H1 (cell line): ENCODE measurements at regions not wholly inside any gene's neighbourhood (a gene's known extent, or its start where the extent isn't known, plus 50 kb on each side); places are given as distances from the start of the nearest gene placed in this dataset.
A peak's percentile ranks its signal among the peaks of the same experiment; 100 is the strongest.

Source experiments
- CTCF ChIA-PET: fragments of 300-600 bp; sonication (Branson Sonifier 250); formaldehyde crosslinking; loops from one replicate; lab custom pipeline; 2021; ENCODE audit not compliant: partially characterized antibody; lab: Charles Lee
- POLR2A ChIA-PET: fragments of 300-600 bp; sonication (Branson Sonifier 250); formaldehyde crosslinking; loops from one replicate; lab custom pipeline; 2021; ENCODE audit warnings: inconsistent platforms; ENCODE audit not compliant: partially characterized antibody; lab: Charles Lee
- DNase-seq, 2 experiments: peaks; one replicate each; pipeline versions ENCODE4 v3.0.0 to v3.0.0-alpha.2; 2010 to 2022; ENCODE audit warnings: low spot score in 2 of 2, low read depth in 1 of 2, mixed read lengths in 1 of 2
- FAIRE-seq: peaks from 2 replicates; lab custom pipeline; 2011; peaks lifted over from hg19 to GRCh38; lab: Jason Lieb, UNC
- H2AFZ ChIP-seq: 2 replicates; pipeline ENCODE4 v1.8.1; 2012; ENCODE audit warnings: low read length, inconsistent platforms
- H2AK5ac ChIP-seq: 2 replicates; pipeline ENCODE4 v1.6.1; 2013; ENCODE audit warnings: low read depth, low read length
- H2BK120ac ChIP-seq: replicated peaks from 2 replicates; pipeline ENCODE3; 2013; ENCODE audit warnings: low read depth, low read length, inconsistent platforms
- H2BK12ac ChIP-seq: 2 replicates; pipeline ENCODE4 v1.6.1; 2013; ENCODE audit warnings: low read depth, low read length
- H2BK15ac ChIP-seq: 2 replicates; pipeline ENCODE4 v1.6.1; 2013; ENCODE audit warnings: low read length
- H2BK20ac ChIP-seq: 2 replicates; pipeline ENCODE4 v1.6.1; 2013; ENCODE audit warnings: low read length
- H2BK5ac ChIP-seq: 2 replicates; pipeline ENCODE4 v1.6.1; 2013; ENCODE audit warnings: low read depth, low read length
- H3K14ac ChIP-seq: 2 replicates; pipeline ENCODE4 v1.6.1; 2013; ENCODE audit warnings: inconsistent platforms; ENCODE audit not compliant: insufficient read length
- H3K18ac ChIP-seq: 2 replicates; pipeline ENCODE4 v1.6.1; 2013; ENCODE audit warnings: low read length; ENCODE audit errors: extremely low read depth
- H3K23ac ChIP-seq: 2 replicates; pipeline ENCODE4 v1.6.1; 2013; ENCODE audit warnings: inconsistent platforms; ENCODE audit not compliant: insufficient read length
- H3K23me2 ChIP-seq: 2 replicates; pipeline ENCODE4 v1.6.1; 2013; ENCODE audit warnings: low read depth, low read length
- H3K27ac ChIP-seq: 2 replicates; pipeline ENCODE4 v1.6.1; 2011; ENCODE audit warnings: low read depth, low read length, inconsistent platforms
- H3K27me3 ChIP-seq, 4 experiments: replicated peaks in 1 of 4; 1 replicate in 1 of 4; 2 replicates in 3 of 4; pipeline versions ENCODE4 v1.6.1 to v1.8.1; 2011 to 2013; ENCODE audit warnings: low read length in 3 of 4, mild to moderate bottlenecking in 3 of 4, inconsistent platforms in 2 of 4, mixed read lengths in 2 of 4, moderate library complexity in 1 of 4; ENCODE audit not compliant: control insufficient read depth in 3 of 4, insufficient read depth in 3 of 4; ENCODE audit errors: extremely low read depth in 1 of 4
- H3K36me3 ChIP-seq, 4 experiments: 2 replicates each; pipeline versions ENCODE4 v1.6.1 to v1.8.1; 2011 to 2013; ENCODE audit warnings: mild to moderate bottlenecking in 4 of 4, low read length in 3 of 4, moderate library complexity in 2 of 4, control low read depth in 1 of 4, inconsistent platforms in 1 of 4; ENCODE audit not compliant: insufficient read depth in 4 of 4, control insufficient read depth in 2 of 4
- H3K4ac ChIP-seq: replicated peaks from 2 replicates; pipeline ENCODE3; 2013; ENCODE audit warnings: low read length, low read depth, mixed read lengths, inconsistent platforms; ENCODE audit not compliant: insufficient read length
- H3K4me1 ChIP-seq, 4 experiments: replicated peaks in 1 of 4; 1 replicate in 1 of 4; 2 replicates in 3 of 4; pipeline versions ENCODE4 v1.6.1 to v1.8.1; 2011 to 2013; ENCODE audit warnings: low read length in 3 of 4, inconsistent platforms in 2 of 4, mixed read lengths in 1 of 4; ENCODE audit not compliant: insufficient read depth in 4 of 4, control insufficient read depth in 3 of 4
- H3K4me2 ChIP-seq, 2 experiments: 2 replicates each; pipeline versions ENCODE4 v1.6.1 to v1.8.1; 2011 to 2013; ENCODE audit warnings: low read depth in 2 of 2, low read length in 2 of 2, control low read depth in 1 of 2, inconsistent platforms in 1 of 2, mild to moderate bottlenecking in 1 of 2; ENCODE audit not compliant: insufficient read depth in 1 of 2
- H3K4me3 ChIP-seq, 4 experiments: fragments of 200-600, 300-600 bp in 1 of 4; sonication (generic), shearing (Covaris generic), sonication (Bioruptor Twin) in 1 of 4; 2 replicates each; pipeline versions ENCODE4 v1.5.1 to v1.8.1; 2011 to 2016; ENCODE audit warnings: low read length in 4 of 4, low read depth in 3 of 4, control low read depth in 2 of 4, inconsistent platforms in 2 of 4, mild to moderate bottlenecking in 2 of 4, mixed read lengths in 1 of 4, moderate library complexity in 1 of 4; ENCODE audit not compliant: insufficient read depth in 2 of 4; ENCODE audit errors: extremely low read depth in 1 of 4
- H3K56ac ChIP-seq: replicated peaks from 2 replicates; pipeline ENCODE3; 2013; ENCODE audit warnings: low read depth, mild to moderate bottlenecking, mixed read lengths, low read length, inconsistent platforms; ENCODE audit not compliant: insufficient read length
- H3K79me1 ChIP-seq: 2 replicates; pipeline ENCODE4 v1.6.1; 2013; ENCODE audit warnings: low read depth, low read length, control low read depth
- H3K79me2 ChIP-seq, 2 experiments: 2 replicates each; pipeline versions ENCODE4 v1.6.1 to v1.8.1; 2012 to 2013; ENCODE audit warnings: low read length in 2 of 2, mild to moderate bottlenecking in 2 of 2, inconsistent platforms in 1 of 2; ENCODE audit not compliant: insufficient read depth in 2 of 2, control insufficient read depth in 1 of 2
- H3K9ac ChIP-seq, 4 experiments: replicated peaks in 1 of 4; 1 replicate in 1 of 4; 2 replicates in 3 of 4; pipeline versions ENCODE4 v1.6.1 to v1.8.1; 2011 to 2013; ENCODE audit warnings: low read depth in 3 of 4, low read length in 3 of 4, control low read depth in 2 of 4, mild to moderate bottlenecking in 2 of 4, moderate library complexity in 2 of 4, inconsistent platforms in 1 of 4; ENCODE audit errors: extremely low read depth in 1 of 4
- H3K9me3 ChIP-seq, 2 experiments: 2 replicates each; pipeline versions ENCODE4 v1.6.1 to v1.8.1; 2012 to 2013; ENCODE audit warnings: mild to moderate bottlenecking in 2 of 2, moderate library complexity in 2 of 2, control low read depth in 1 of 2, inconsistent platforms in 1 of 2, low read depth in 1 of 2, low read length in 1 of 2, mixed read lengths in 1 of 2; ENCODE audit not compliant: insufficient read depth in 2 of 2
- H4K20me1 ChIP-seq, 2 experiments: replicated peaks in 1 of 2; 2 replicates each; pipeline versions ENCODE3 to v1.8.1; 2011 to 2013; ENCODE audit warnings: inconsistent platforms in 2 of 2, low read length in 2 of 2, mild to moderate bottlenecking in 1 of 2; ENCODE audit not compliant: insufficient read depth in 2 of 2, control insufficient read depth in 1 of 2
- H4K5ac ChIP-seq: 2 replicates; pipeline ENCODE4 v1.6.1; 2013; ENCODE audit warnings: low read length, low read depth, mixed read lengths, inconsistent platforms; ENCODE audit not compliant: insufficient read length
- H4K8ac ChIP-seq: 2 replicates; pipeline ENCODE4 v1.8.0; 2013; ENCODE audit warnings: mild to moderate bottlenecking, moderate library complexity, low read length, inconsistent platforms; ENCODE audit not compliant: insufficient read depth; ENCODE audit errors: extremely low read depth
- H4K91ac ChIP-seq: replicated peaks from 2 replicates; pipeline ENCODE3; 2013; ENCODE audit warnings: low read length, mixed read lengths, inconsistent platforms; ENCODE audit not compliant: insufficient read length
- RFX5 ChIP-seq: IDR thresholded peaks from 2 replicates; pipeline ENCODE4 v1.6.1; 2011; ENCODE audit warnings: low read depth, low read length, improper control_type of control experiment, borderline replicate concordance
- WGBS, 2 experiments: shearing (Covaris generic) in 1 of 2; methylation state at CpG; one replicate each; pipeline versions ENCODE4 v1.1.6 to v1.1.7; 2013 to 2015; ENCODE audit warnings: low lambda C conversion rate in 2 of 2, mixed read lengths in 2 of 2, inconsistent platforms in 1 of 2, low coverage in 1 of 2, missing lambda C conversion rate in 1 of 2; ENCODE audit not compliant: insufficient replicate concordance in 2 of 2, insufficient coverage in 1 of 2, insufficient read length in 1 of 2; ENCODE audit errors: extremely low coverage in 1 of 2, missing lambda C conversion rate in 1 of 2; 5-methylcytosine and 5-hydroxymethylcytosine counted together
- TF ChIP-seq, protein P1 (sequence below): IDR thresholded peaks from 2 replicates; pipeline ENCODE4 v1.6.1; 2012; ENCODE audit warnings: inconsistent platforms

GRCh38 chr14:94689985-94690400 lies 77.8 kb downstream of the SERPINA3 start:
- Histone ChIP-seq H3K4me1 (peaks cover 0 to 7% (median 4%) of the 10 kb centered on the region in 4 experiments; a peak in 5 of 7 replicates), H2AFZ (peak overlapping the region; percentile 71)
- TF ChIP-seq RFX5 = no peak
- TF ChIP-seq, protein P1, sequence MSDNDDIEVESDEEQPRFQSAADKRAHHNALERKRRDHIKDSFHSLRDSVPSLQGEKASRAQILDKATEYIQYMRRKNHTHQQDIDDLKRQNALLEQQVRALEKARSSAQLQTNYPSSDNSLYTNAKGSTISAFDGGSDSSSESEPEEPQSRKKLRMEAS = 0 out of 2 replicates have a peak, but pooled peaks have one; percentile 15
- TF ChIP-seq, all 59 proteins: peak for 1
- no peaks in the 10 kb centered on the region for H3K23me2 ChIP-seq
- H2BK15ac ChIP-seq = no peak overlapping the region
- peak overlapping the region; percentile 30 to 50; a peak in 2 of 4 replicates for H3K4me2 ChIP-seq
- H2AK5ac ChIP-seq = no peak overlapping the region
- H2BK5ac ChIP-seq = peak overlapping the region; percentile 44; the same call in 1 of the 2 replicates
- ChIA-PET POLR2A (no interaction called here), CTCF (interaction anchor here (0.6 to 4.5 kb wide), 29 partner anchors 8 to 769 kb away, joined by 3 to 40 read pairs (median 4); no protein-coding TSS in a partner anchor)
- peak overlapping the region; percentile 19; the same call in 1 of the 2 replicates for H3K18ac ChIP-seq
- H3K4me3 ChIP-seq = peak overlapping the region in 1 of 4 experiments; percentile 30; a peak in 1 of 8 replicates
- no peak overlapping the region for H3K4ac ChIP-seq
- H4K20me1 ChIP-seq = no peaks in the 10 kb centered on the region
- no peak overlapping the region for H3K23ac ChIP-seq
- H2BK12ac ChIP-seq = no peak overlapping the region; the same call in 1 of the 2 replicates
- H2BK20ac ChIP-seq = no peak overlapping the region
- no peak overlapping the region for H4K8ac ChIP-seq
- no peaks in the 10 kb centered on the region for H3K36me3 ChIP-seq
- H4K5ac ChIP-seq = no peak overlapping the region
- FAIRE-seq (no peak), DNase-seq (no peak)
- H3K9me3 ChIP-seq = no peaks in the 10 kb centered on the region
- no peak overlapping the region for H2BK120ac ChIP-seq
- no peak overlapping the region for H3K14ac ChIP-seq
- H3K27me3 ChIP-seq = peaks cover 0 to 8% (median 4%) of the 10 kb centered on the region in 4 experiments; a peak in 5 of 7 replicates
- no peak overlapping the region for H3K56ac ChIP-seq
- H3K79me1 ChIP-seq = no peaks in the 10 kb centered on the region
- H3K79me2 ChIP-seq = no peaks in the 10 kb centered on the region
- no peak overlapping the region for H3K27ac ChIP-seq
- 65% methylated on average over 17 of the region's 18 CpGs; no CpG with 5 or more reads in 1 of the 2 experiments for WGBS, 2 experiments
- no peak overlapping the region for H4K91ac ChIP-seq
- no peak overlapping the region for H3K9ac ChIP-seq
